ENCODE measurements at regions not wholly inside any gene's neighbourhood (a gene's known extent, or its start where the extent isn't known, plus 50 kb on each side); places are given as distances from the start of the nearest gene placed in this dataset.
"Not testable (repeated sequence)": the region's sequence is repeated elsewhere in the genome, so short reads cannot be mapped to it uniquely, and the experiment has no call there.

DNA sequence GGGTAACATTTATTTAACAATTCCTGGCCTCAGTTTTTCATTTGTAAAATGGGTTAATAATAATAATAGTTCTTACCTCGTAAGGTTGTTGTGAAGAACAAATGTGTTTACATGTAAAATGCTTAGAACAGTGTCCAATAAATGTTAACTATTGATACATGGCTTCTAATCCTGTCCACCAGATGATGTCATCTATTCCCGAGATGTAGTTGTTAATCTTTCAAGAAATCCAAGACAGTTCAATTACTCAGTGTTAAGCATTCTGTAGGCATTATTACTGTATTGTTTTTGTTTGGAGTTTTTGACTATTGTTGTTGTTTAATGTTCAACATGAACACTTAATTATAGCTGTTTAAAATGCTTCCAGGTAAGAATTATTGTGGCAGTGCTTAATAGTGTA lies 131.0 kb upstream of the FNDC3A start:
- DNase-seq (ENCODE audit: low spot score), result no peak

DNA sequence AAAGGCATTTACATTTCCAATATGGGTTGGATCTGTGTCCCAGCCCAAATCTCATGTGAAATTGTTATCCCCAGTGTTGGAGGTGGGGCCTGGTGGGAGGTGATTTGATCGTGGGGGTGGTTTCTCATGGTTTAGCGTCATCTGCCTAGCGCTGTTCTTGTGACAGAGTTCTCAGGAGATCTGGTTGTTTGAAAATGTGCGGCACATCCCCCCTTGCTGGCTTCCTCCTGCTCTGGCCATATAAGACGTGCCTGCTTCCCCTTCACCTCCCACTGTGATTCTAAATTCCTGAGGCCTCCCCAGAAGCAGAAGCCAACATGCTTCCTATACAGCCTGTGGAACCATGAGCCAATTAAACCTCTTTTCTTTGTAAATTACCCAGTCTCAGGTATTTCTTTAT lies 126.2 kb upstream of the FNDC3A start:
- no peak for DNase-seq (ENCODE audit: low spot score)

DNA sequence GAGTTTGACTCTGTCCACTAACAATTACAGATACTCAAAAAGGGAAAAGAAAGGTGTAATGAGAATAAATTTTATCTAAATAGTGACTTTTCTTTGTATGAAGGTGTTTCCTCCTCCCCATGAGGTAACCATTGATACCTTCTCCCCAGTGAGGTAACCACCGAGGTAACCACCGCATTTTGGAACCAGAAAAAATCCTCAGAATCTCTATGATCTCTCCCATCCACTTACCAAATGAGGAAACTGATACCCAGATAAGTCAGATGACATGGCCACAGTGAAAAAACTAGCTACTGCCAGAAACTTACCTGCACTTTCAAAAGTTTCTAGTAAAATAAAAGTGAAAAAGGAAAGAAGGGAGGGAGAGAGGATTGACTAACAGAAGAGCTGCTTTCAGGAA lies 124.0 kb upstream of the FNDC3A start:
- DNase-seq (ENCODE audit: low spot score), result no peak

GRCh38 chr13:48852911-48853727 lies 122.6 kb upstream of the FNDC3A start:
- no peak for DNase-seq (ENCODE audit: low spot score)

- DNase-seq (ENCODE audit: low spot score), result no peak
Observed at GRCh38 chr13:48853728-48854102, 122.0 kb upstream of the FNDC3A start.

GRCh38 chr13:48857576-48857975 lies 118.1 kb upstream of the FNDC3A start:
- DNase-seq (ENCODE audit: low spot score), result no peak

- no peak for DNase-seq (ENCODE audit: low spot score)
Observed at GRCh38 chr13:48858122-48858902, 117.4 kb upstream of the FNDC3A start.

DNA sequence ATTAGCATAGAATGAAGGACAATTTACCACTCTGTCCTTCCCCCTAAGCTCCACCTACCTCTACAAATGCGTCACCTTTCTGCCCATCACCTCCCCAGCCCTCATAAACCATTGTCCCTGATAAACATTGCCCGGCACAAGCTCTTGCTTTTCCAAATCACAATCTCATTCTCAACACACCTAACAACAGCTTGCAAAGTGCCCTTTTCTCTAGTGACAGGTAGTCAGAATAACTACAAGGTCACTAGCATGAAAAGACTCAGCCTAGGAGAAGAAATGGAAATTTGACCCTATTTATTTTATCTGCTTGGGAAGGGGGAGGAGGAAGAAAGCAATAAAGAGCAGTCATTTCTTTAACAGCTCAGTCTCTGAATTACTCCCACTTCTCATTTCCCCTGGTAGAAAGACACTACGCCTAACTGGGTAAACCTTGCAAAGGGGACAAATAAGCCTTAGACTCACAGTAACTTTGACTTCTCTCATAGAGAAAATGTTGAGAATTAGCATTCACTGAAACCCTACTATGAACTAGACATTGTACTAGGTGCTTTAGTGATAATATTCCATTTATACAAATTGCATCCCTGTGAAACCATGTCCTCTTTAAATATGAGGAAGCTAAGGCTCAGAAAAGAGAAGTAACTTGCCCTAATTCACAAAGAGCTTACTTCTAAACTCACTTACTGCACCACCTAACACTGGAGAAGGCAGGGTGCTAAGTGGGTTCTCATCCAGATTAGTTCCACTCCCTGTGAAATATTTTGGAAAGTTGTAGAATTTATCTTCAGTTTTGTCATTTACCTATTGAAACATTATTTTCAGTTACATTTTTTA lies 116.2 kb upstream of the FNDC3A start:
- DNase-seq (ENCODE audit: low spot score), result no peak

DNA sequence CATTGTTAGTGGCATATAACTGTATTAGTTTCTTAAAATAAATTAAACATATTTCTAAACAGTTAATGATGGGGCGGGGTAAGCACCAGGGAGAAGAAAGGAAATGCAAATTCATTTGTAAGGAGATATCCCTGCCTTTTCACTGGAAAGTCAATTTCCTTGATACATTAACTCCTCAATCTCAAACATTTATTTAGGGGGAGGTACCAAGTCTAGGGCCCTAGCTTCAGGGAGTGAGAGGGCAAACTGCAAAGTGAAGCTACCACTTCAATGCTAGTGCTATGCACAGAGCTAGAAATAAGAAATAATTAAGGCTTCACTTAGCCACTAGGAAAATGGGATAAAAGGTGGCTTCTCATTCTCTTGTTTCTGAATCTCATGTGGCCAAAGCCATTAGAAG lies 115.3 kb upstream of the FNDC3A start:
- no peak for DNase-seq (ENCODE audit: low spot score)

DNA sequence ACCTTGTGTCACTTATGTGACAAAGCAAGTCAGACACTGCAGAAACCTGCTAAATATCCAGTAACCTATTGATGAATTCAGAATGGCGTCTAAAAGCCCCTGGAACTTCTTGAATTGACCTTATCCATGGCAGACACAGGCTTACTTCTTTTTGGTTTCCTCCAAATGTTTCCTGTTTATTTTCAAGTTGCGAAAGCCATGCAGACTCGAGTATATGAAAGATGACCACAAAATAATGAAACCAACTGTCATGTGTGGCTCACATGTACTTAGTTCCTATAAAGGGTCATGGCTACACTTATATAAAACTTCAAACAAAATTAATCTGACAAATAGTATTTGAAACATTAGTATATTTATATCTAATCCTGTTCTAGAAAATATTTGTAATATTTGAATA lies 113.1 kb upstream of the FNDC3A start:
- DNase-seq (ENCODE audit: low spot score), result no peak

GRCh38 chr13:48864100-48864499 lies 111.6 kb upstream of the FNDC3A start:
- no peak for DNase-seq (ENCODE audit: low spot score)

DNA sequence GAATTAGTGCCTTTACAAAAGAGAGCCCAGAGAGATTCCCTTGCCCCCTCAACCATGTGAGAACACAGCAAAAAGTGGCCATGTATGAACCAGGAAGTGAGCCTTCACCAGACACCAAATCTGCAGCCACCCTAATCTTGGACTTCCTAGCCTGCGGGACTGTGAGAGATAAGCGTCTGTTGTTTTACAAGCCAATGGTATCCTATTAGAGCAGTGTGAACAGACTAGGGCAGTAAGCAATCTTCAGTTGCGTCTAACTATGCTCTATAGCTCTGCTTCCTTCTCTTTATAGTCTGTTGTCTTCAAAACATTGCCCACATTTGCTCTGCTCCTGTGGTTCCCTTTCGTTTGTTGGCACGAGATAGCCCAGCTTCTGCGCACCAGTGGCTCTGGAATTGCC lies 109.5 kb upstream of the FNDC3A start:
- DNase-seq (ENCODE audit: low spot score), result no peak

GRCh38 chr13:48873081-48873480 lies 102.6 kb upstream of the FNDC3A start:
- DNase-seq (ENCODE audit: low spot score), result no peak

- DNase-seq (ENCODE audit: low spot score), result no peak
Observed at GRCh38 chr13:48873587-48873986, 102.1 kb upstream of the FNDC3A start.

GRCh38 chr13:48874165-48874564 lies 101.5 kb upstream of the FNDC3A start:
- DNase-seq (ENCODE audit: low spot score), result no peak

GRCh38 chr13:48875047-48875446 lies 100.7 kb upstream of the FNDC3A start:
- no peak for DNase-seq (ENCODE audit: low spot score)

GRCh38 chr13:48876289-48876688 lies 99.4 kb upstream of the FNDC3A start:
- no peak for DNase-seq (ENCODE audit: low spot score)

GRCh38 chr13:48879432-48879831 lies 96.3 kb upstream of the FNDC3A start:
- no peak for DNase-seq (ENCODE audit: low spot score)

- no peak for DNase-seq (ENCODE audit: low spot score)
Observed at GRCh38 chr13:48879854-48880253, 95.9 kb upstream of the FNDC3A start.

GRCh38 chr13:48883786-48884185 lies 91.9 kb upstream of the FNDC3A start:
- DNase-seq (ENCODE audit: low spot score), result not testable (repeated sequence)

- no peak for DNase-seq (ENCODE audit: low spot score)
Observed at GRCh38 chr13:48885027-48885395, 90.7 kb upstream of the FNDC3A start.

DNA sequence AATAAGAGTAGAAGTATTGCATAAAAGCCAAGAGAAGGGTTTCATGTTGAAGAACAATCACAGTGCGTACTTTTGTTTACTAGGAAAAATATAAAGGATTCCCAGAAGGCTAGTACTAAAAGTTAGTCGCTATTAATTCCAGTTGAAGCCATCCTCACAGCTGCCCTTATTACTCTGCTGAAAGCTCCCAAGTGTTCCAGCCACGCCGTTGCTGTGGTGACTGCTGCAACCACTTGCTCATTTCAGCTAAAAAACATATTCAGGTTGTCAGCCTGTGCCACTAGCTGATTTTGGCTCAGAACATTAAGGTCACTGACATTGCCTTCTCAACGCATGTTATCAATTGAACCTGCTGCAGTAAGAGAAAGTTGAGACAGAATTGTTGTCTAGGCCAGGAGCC lies 87.1 kb upstream of the FNDC3A start:
- DNase-seq (ENCODE audit: low spot score), result no peak

GRCh38 chr13:48890391-48890790 lies 85.3 kb upstream of the FNDC3A start:
- no peak for DNase-seq (ENCODE audit: low spot score)

All from AG08396 (cell line).